ENCODE measurements at regions not wholly inside any gene's neighbourhood (a gene's known extent, or its start where the extent isn't known, plus 50 kb on each side); places are given as distances from the start of the nearest gene placed in this dataset.

GRCh38 chr2:41602341-41602740, 445.5 kb upstream of the PKDCC start:
- Histone ChIP-seq H3K9me3 (ENCODE audit: control insufficient read depth in 2 of 2, insufficient read depth in 1 of 2, low read depth in 1 of 2, low read length in 1 of 2) (no peaks in the 10 kb centered on the region), H3K27ac (ENCODE audit: low read depth in 1 of 3, low read length in 2 of 3) (no peak overlapping the region), H3K36me3 (ENCODE audit: control insufficient read depth in 3 of 3, insufficient read depth in 2 of 3, low read depth in 1 of 3, low read length in 3 of 3) (no peaks in the 10 kb centered on the region), H3K4me3 (ENCODE audit: low read depth in 1 of 3, low read length in 3 of 3) (no peak overlapping the region), H3K4me1 (ENCODE audit: control insufficient read depth in 3 of 3, insufficient read depth in 2 of 3, low read depth in 1 of 3, low read length in 2 of 3) (no peaks in the 10 kb centered on the region), H3K27me3 (ENCODE audit: control insufficient read depth in 3 of 3, insufficient read depth in 3 of 3, low read length in 3 of 3) (no peaks in the 10 kb centered on the region)
- 77 to 84% (median 83%) methylated on average over 2 of the region's 2 CpGs for WGBS, 3 donors
- no peak for FAIRE-seq
- DNase-seq, result no peak

GRCh38 chr2:41605311-41605710, 442.5 kb upstream of the PKDCC start:
- FAIRE-seq (peak; percentile 33), DNase-seq (no peak)
- no peaks in the 10 kb centered on the region for H3K36me3 ChIP-seq (ENCODE audit: control insufficient read depth in 3 of 3, insufficient read depth in 2 of 3, low read depth in 1 of 3, low read length in 3 of 3)
- no peaks in the 10 kb centered on the region for H3K27me3 ChIP-seq (ENCODE audit: control insufficient read depth in 3 of 3, insufficient read depth in 3 of 3, low read length in 3 of 3)
- H3K4me3 ChIP-seq (ENCODE audit: low read depth in 1 of 3, low read length in 3 of 3), result no peak overlapping the region
- no peak overlapping the region for H3K27ac ChIP-seq (ENCODE audit: low read depth in 1 of 3, low read length in 2 of 3)
- no peaks in the 10 kb centered on the region for H3K9me3 ChIP-seq (ENCODE audit: control insufficient read depth in 2 of 2, insufficient read depth in 1 of 2, low read depth in 1 of 2, low read length in 1 of 2)
- H3K4me1 ChIP-seq (ENCODE audit: control insufficient read depth in 3 of 3, insufficient read depth in 2 of 3, low read depth in 1 of 3, low read length in 2 of 3), result no peaks in the 10 kb centered on the region
- 77 to 94% (median 81%) methylated on average over 1 of the region's 1 CpG for WGBS, 3 donors

- no peaks in the 10 kb centered on the region for H3K36me3 ChIP-seq (ENCODE audit: control insufficient read depth in 3 of 3, insufficient read depth in 2 of 3, low read depth in 1 of 3, low read length in 3 of 3)
- no peak overlapping the region for H3K4me3 ChIP-seq (ENCODE audit: low read depth in 1 of 3, low read length in 3 of 3)
- no peak overlapping the region for H3K27ac ChIP-seq (ENCODE audit: low read depth in 1 of 3, low read length in 2 of 3)
- FAIRE-seq, result no peak
- H3K27me3 ChIP-seq (ENCODE audit: control insufficient read depth in 3 of 3, insufficient read depth in 3 of 3, low read length in 3 of 3), result no peaks in the 10 kb centered on the region
- H3K4me1 ChIP-seq (ENCODE audit: control insufficient read depth in 3 of 3, insufficient read depth in 2 of 3, low read depth in 1 of 3, low read length in 2 of 3), result no peaks in the 10 kb centered on the region
- no peaks in the 10 kb centered on the region for H3K9me3 ChIP-seq (ENCODE audit: control insufficient read depth in 2 of 2, insufficient read depth in 1 of 2, low read depth in 1 of 2, low read length in 1 of 2)
- DNase-seq, result no peak
These were observed 441.9 kb upstream of the PKDCC start for GRCh38 chr2:41605914-41606313.

GRCh38 chr2:41610501-41611190, 437.2 kb upstream of the PKDCC start:
- H3K4me3 ChIP-seq (ENCODE audit: low read depth in 1 of 3, low read length in 3 of 3), result no peak overlapping the region
- FAIRE-seq, result no peak
- H3K27me3 ChIP-seq (ENCODE audit: control insufficient read depth in 3 of 3, insufficient read depth in 3 of 3, low read length in 3 of 3), result no peaks in the 10 kb centered on the region
- 51 to 59% (median 59%) methylated on average over 6 of the region's 6 CpGs for WGBS, 3 donors
- no peak for DNase-seq
- H3K27ac ChIP-seq (ENCODE audit: low read depth in 1 of 3, low read length in 2 of 3), result peak overlapping the region in 1 of 3 donors; percentile 11
- H3K9me3 ChIP-seq (ENCODE audit: control insufficient read depth in 2 of 2, insufficient read depth in 1 of 2, low read depth in 1 of 2, low read length in 1 of 2), result no peaks in the 10 kb centered on the region
- no peaks in the 10 kb centered on the region for H3K4me1 ChIP-seq (ENCODE audit: control insufficient read depth in 3 of 3, insufficient read depth in 2 of 3, low read depth in 1 of 3, low read length in 2 of 3)
- H3K36me3 ChIP-seq (ENCODE audit: control insufficient read depth in 3 of 3, insufficient read depth in 2 of 3, low read depth in 1 of 3, low read length in 3 of 3), result no peaks in the 10 kb centered on the region

GRCh38 chr2:41618754-41619153, 429.1 kb upstream of the PKDCC start:
- Histone ChIP-seq H3K9me3 (ENCODE audit: control insufficient read depth in 2 of 2, insufficient read depth in 1 of 2, low read depth in 1 of 2, low read length in 1 of 2) (no peaks in the 10 kb centered on the region), H3K4me3 (ENCODE audit: low read depth in 1 of 3, low read length in 3 of 3) (no peak overlapping the region), H3K27ac (ENCODE audit: low read depth in 1 of 3, low read length in 2 of 3) (no peak overlapping the region), H3K36me3 (ENCODE audit: control insufficient read depth in 3 of 3, insufficient read depth in 2 of 3, low read depth in 1 of 3, low read length in 3 of 3) (no peaks in the 10 kb centered on the region), H3K4me1 (ENCODE audit: control insufficient read depth in 3 of 3, insufficient read depth in 2 of 3, low read depth in 1 of 3, low read length in 2 of 3) (no peaks in the 10 kb centered on the region), H3K27me3 (ENCODE audit: control insufficient read depth in 3 of 3, insufficient read depth in 3 of 3, low read length in 3 of 3) (no peaks in the 10 kb centered on the region)
- WGBS, 3 donors, result 71 to 74% (median 73%) methylated on average over 3 of the region's 3 CpGs
- DNase-seq (no peak), FAIRE-seq (no peak)

- H3K4me3 ChIP-seq (ENCODE audit: low read depth in 1 of 3, low read length in 3 of 3), result no peak overlapping the region
- WGBS, 3 donors, result 52 to 69% (median 59%) methylated on average over 3 of the region's 3 CpGs
These were observed 426.7 kb upstream of the PKDCC start for GRCh38 chr2:41621095-41621494.

GRCh38 chr2:41621563-41621962, 426.3 kb upstream of the PKDCC start:
- DNase-seq, result no peak
- FAIRE-seq, result no peak
- Histone ChIP-seq H3K27me3 (ENCODE audit: control insufficient read depth in 3 of 3, insufficient read depth in 3 of 3, low read length in 3 of 3) (no peaks in the 10 kb centered on the region), H3K9me3 (ENCODE audit: control insufficient read depth in 2 of 2, insufficient read depth in 1 of 2, low read depth in 1 of 2, low read length in 1 of 2) (no peaks in the 10 kb centered on the region), H3K4me1 (ENCODE audit: control insufficient read depth in 3 of 3, insufficient read depth in 2 of 3, low read depth in 1 of 3, low read length in 2 of 3) (no peaks in the 10 kb centered on the region), H3K4me3 (ENCODE audit: low read depth in 1 of 3, low read length in 3 of 3) (no peak overlapping the region), H3K27ac (ENCODE audit: low read depth in 1 of 3, low read length in 2 of 3) (no peak overlapping the region), H3K36me3 (ENCODE audit: control insufficient read depth in 3 of 3, insufficient read depth in 2 of 3, low read depth in 1 of 3, low read length in 3 of 3) (no peaks in the 10 kb centered on the region)
- WGBS, 3 donors, result 48 to 59% (median 56%) methylated on average over 3 of the region's 3 CpGs

More at GRCh38 chr2:41621095-41621494, 426.7 kb upstream of the PKDCC start:
- Histone ChIP-seq H3K4me1 (ENCODE audit: control insufficient read depth in 3 of 3, insufficient read depth in 2 of 3, low read depth in 1 of 3, low read length in 2 of 3) (no peaks in the 10 kb centered on the region), H3K9me3 (ENCODE audit: control insufficient read depth in 2 of 2, insufficient read depth in 1 of 2, low read depth in 1 of 2, low read length in 1 of 2) (no peaks in the 10 kb centered on the region), H3K27ac (ENCODE audit: low read depth in 1 of 3, low read length in 2 of 3) (no peak overlapping the region), H3K27me3 (ENCODE audit: control insufficient read depth in 3 of 3, insufficient read depth in 3 of 3, low read length in 3 of 3) (no peaks in the 10 kb centered on the region), H3K36me3 (ENCODE audit: control insufficient read depth in 3 of 3, insufficient read depth in 2 of 3, low read depth in 1 of 3, low read length in 3 of 3) (no peaks in the 10 kb centered on the region)
- DNase-seq (no peak), FAIRE-seq (no peak)

- no peak for DNase-seq
- Histone ChIP-seq H3K4me3 (ENCODE audit: low read depth in 1 of 3, low read length in 3 of 3) (no peak overlapping the region), H3K27ac (ENCODE audit: low read depth in 1 of 3, low read length in 2 of 3) (no peak overlapping the region), H3K9me3 (ENCODE audit: control insufficient read depth in 2 of 2, insufficient read depth in 1 of 2, low read depth in 1 of 2, low read length in 1 of 2) (no peaks in the 10 kb centered on the region), H3K27me3 (ENCODE audit: control insufficient read depth in 3 of 3, insufficient read depth in 3 of 3, low read length in 3 of 3) (no peaks in the 10 kb centered on the region), H3K36me3 (ENCODE audit: control insufficient read depth in 3 of 3, insufficient read depth in 2 of 3, low read depth in 1 of 3, low read length in 3 of 3) (no peaks in the 10 kb centered on the region), H3K4me1 (ENCODE audit: control insufficient read depth in 3 of 3, insufficient read depth in 2 of 3, low read depth in 1 of 3, low read length in 2 of 3) (no peaks in the 10 kb centered on the region)
- no peak for FAIRE-seq
- 87 to 91% (median 88%) methylated on average over 5 of the region's 5 CpGs for WGBS, 3 donors
These were observed 425.5 kb upstream of the PKDCC start for GRCh38 chr2:41622301-41622700.

- 80 to 90% (median 80%) methylated on average over 2 of the region's 2 CpGs for WGBS, 3 donors
- DNase-seq (no peak), FAIRE-seq (no peak)
- Histone ChIP-seq H3K27ac (ENCODE audit: low read depth in 1 of 3, low read length in 2 of 3) (no peak overlapping the region), H3K4me1 (ENCODE audit: control insufficient read depth in 3 of 3, insufficient read depth in 2 of 3, low read depth in 1 of 3, low read length in 2 of 3) (no peaks in the 10 kb centered on the region), H3K4me3 (ENCODE audit: low read depth in 1 of 3, low read length in 3 of 3) (no peak overlapping the region), H3K27me3 (ENCODE audit: control insufficient read depth in 3 of 3, insufficient read depth in 3 of 3, low read length in 3 of 3) (no peaks in the 10 kb centered on the region), H3K36me3 (ENCODE audit: control insufficient read depth in 3 of 3, insufficient read depth in 2 of 3, low read depth in 1 of 3, low read length in 3 of 3) (no peaks in the 10 kb centered on the region), H3K9me3 (ENCODE audit: control insufficient read depth in 2 of 2, insufficient read depth in 1 of 2, low read depth in 1 of 2, low read length in 1 of 2) (no peaks in the 10 kb centered on the region)
These were observed 420.9 kb upstream of the PKDCC start for GRCh38 chr2:41626936-41627335.
